ENCODE measurements at regions not wholly inside any gene's neighbourhood (a gene's known extent, or its start where the extent isn't known, plus 50 kb on each side); places are given as distances from the start of the nearest gene placed in this dataset.
"Not testable (repeated sequence)": the region's sequence is repeated elsewhere in the genome, so short reads cannot be mapped to it uniquely, and the experiment has no call there.

DNA sequence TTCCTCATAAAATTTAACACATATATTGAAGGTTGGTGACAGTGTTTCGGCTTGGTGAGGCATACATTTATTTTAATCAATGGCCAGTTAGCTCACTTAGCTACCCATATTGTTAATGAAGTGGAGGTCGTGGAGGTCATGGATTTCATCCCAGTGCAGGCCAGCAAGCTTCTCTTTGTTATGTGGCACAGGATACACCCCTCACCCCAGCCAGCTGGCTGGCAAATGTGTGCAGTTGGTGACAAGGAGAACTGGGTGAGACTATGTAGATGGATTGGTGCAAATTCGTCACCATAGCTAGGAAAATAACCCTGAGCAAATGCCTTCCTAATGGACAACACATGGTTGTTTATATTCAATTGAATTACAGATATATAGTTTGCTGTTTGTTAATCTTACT is 50.5 kb upstream of the FOXP2 start:
- DNase-seq = no peak

DNA sequence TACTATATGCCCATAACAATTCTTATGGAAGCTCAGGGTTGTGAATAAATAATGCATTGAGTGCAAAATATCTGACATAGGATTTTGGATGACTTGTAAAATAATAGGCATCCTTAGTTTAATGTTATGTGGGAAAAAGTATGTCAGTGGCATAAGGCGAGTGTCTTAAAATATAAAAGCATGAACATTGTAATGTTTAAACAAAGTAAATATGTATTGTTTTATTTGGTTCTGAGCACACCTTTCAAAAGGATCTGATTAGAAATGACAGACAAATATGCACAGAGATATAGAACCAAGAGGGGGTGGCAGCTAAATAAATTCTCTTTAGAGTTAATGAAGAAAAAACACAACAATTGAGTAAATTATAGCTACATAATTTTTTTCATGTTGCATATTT is 51.3 kb upstream of the FOXP2 start:
- no peak for DNase-seq

DNA sequence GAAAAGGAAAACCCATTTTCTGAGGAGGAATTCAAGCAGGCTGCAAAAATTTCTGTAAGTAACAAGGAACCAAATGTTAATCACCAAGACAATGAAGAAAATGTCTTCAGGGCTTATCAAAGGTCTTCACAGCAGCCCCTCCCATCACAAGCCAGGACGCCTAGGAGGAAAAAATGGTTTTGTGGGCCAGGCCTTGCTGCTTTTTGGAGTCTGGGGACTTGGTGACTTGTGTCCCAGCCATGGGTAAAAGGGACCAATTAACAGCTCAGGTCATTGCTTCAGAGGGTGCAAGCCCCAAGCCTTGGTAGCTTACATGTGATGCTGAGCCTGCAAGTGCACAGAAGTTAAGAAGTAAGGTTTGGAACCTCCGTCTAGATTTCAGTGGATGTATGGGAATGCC is 55.7 kb upstream of the FOXP2 start:
- DNase-seq = no peak

DNA sequence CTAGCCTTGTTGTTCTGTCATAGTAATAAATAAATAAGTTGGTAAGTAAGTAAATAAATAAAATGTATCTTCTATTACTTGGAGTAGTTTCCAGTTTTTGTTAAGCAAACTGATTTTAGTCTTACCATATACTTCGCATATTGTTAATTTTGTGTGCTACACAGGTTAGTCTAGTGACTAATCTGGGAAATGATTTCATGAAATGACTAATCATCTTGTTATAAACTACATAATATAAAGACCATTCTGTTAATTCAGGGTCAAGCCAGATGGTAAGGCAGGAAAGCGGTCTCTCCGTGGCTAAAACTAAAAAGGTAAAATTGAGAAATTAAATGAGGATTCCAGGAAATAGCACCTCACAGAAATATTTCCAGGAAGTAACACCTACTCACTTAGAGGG is 58.5 kb upstream of the FOXP2 start:
- DNase-seq = no peak

DNA sequence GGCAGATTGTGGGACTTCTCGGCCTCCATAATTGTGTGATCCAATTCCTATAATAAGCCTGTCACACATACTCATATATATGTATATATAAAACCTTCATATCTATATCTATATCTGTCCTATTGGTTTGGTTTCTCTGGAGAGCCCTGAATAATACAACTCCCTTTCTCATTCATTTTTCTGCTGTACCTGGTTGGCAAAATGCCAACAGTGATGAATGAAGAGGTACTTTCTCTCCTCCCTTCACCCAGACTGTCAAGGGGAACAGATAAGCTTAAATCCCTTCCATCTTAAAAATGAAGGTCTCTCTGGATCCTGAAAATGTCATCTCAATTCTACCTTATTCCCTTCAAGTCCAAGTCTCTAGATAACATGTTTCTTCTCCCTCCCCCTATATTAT is 60.3 kb upstream of the FOXP2 start:
- no peak for DNase-seq

DNA sequence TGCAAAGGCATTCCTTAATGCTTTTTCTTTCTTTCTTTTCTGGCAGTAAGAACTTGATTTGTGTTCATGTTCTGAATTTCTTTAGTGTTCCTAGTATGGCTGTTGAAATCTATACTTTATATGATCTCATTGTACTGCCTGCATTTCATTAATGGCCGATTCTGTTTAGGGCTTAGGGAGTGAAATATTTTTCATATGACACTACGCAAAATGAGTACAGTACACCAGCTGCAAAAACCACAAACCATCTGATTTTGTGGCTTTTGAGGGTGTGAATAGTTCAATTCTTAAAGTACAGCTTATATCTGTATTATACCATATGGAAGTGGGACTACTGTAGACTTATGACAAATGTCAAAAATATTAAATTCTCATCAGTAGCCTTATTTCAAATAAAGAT is 69.1 kb upstream of the FOXP2 start:
- DNase-seq = no peak

DNA sequence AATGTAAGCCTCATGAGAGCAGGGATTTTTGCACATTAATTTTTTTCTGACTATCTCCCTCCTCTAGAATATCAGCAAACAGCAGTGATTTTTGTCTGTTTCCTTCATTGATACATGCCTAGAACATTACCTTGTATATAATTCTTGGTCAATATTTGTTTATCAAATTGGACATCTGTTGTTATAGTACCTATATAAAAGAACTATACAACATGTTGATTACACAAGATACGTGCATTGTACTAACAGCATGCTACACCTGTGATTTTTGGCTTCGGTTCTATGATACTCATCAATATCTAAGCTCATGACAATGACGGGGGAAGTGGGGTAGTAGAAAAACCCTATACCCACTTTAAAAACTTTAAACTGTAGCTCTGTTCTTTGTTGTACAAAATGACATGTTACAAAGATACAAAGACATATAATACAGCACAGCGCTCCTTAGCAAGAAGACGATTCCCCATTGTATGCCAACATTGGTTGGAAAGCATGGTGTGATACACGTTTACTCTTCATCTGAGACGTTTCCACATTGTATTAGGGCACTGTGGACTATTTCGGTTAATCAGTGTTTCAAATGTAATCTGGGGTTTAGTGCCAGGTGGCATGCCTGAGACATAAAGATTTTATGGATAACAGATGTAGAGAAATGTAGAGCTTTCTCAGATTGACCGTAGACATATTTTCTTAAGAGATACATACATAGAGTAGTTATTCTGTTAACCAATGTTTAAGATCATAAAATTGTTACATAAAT is 70.5 kb upstream of the FOXP2 start:
- peak in 1 of 2 experiments; percentile 14 for DNase-seq

DNA sequence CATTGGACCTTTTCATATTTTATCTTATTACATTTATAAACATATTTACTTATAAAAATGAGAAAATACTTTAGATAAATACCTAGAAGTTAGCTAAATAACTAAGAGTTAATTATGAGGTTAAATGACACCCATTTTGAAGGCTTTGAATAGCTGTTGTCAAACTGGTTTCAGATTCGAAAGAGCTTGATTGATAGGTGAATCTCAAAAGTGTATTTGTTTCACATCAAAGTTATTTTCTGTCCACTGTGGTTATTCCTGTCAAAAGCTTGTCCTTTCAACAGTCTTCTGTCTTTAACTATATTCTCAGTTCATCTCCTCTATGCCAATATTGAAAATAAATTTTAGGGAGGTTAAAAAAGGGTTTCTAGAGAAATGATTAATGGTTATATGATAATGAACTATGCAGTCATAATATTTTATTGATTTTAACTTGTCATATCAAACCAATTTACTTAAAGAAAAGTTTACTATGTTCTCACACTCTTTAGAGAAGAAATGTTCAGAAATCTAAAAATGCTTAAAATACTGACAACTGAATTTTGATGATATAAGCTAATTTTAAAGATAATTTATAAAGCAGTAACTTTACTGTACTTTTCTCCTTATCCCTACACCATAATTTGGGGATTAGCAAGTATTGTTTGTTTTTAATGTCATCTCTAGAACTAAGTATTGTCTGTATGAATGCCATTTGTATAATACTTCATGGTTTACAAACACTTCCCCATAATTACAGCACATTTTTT is 72.0 kb upstream of the FOXP2 start:
- no peak for DNase-seq

DNA sequence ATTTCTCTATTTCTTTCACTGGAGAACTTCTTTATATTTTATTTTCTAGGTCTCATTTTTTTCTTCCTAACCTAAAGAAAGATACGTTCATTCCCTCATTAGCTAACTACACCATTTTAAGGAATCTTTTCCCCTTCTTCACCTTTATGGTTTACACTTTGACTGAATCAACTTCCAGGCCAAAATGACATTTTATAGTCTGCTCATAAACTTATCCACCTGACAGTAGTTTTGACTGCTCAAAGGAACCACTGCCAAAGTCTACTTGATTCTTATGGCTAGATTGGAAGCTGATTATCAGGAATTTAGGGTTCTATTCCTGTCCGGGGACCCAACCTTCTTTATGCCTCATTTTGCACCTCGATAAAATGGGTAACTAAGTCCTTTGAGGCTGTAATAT is 73.0 kb upstream of the FOXP2 start:
- DNase-seq = no peak

DNA sequence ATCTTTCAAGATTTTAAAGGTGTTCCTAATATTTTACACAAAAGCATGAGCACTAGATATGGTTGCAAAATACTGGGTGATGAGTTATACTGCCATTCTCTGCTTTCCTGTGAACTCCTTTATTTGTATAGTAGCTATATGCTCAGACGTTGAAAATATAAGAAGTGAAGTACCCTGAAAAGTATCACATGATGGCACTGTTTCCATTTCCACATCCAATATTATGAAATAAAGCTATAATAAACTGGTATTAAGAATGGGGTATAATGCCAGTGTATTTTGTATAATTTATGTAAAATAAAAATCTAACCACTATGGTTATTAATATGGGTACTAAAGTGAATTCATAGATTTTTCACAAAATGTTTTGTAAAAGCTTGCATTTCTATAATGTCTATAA is 79.6 kb upstream of the FOXP2 start:
- no peak for DNase-seq

DNA sequence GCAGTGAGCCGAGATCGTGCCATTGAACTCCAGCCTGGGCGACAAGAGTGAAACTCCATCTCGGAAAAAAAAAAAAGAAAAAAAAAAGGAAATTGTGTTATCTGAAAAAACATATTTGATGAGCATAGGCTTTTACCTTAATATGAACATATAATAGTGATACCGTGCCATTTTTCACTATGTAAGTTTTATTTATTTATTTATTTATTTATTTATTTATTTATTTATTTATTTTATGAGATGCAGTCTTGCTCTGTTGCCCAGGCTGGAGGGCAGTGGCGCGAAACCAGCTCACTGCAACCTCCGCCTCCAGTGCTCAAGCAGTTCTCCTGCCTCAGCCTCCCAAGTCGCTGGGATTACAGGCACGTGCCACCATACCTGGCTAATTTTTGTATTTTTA is 85.2 kb upstream of the FOXP2 start:
- not testable (repeated sequence) for DNase-seq

DNA sequence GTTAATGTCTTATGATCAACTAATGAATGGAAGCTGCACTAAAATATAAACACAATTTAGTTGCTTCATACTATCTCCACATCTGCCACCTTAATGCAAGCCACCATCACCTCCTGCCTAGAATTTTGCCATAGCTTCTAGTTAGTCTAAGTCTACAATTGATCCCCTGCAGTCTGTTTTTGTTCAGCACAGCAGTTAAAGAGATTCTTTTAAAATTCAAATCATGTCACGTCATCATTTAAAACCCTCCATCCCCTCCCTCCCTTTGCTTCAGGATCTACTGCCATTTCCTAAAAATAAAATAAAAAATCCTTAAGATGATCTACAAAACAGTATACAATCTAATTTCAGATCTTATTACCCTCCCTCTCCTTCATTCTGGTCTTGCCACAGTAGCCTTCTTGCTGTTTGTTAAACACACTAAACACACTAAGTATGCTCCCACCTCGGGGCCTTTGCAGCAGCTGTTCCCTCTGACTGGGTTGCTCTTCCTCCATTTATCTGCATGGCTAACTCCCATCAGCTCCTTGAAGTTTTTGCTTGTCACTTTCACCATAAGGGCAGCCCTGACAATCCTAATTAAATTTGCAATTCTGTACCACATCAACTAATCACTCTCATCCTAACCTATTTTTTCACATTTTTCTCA is 97.0 kb upstream of the FOXP2 start:
- no peak for DNase-seq

DNA sequence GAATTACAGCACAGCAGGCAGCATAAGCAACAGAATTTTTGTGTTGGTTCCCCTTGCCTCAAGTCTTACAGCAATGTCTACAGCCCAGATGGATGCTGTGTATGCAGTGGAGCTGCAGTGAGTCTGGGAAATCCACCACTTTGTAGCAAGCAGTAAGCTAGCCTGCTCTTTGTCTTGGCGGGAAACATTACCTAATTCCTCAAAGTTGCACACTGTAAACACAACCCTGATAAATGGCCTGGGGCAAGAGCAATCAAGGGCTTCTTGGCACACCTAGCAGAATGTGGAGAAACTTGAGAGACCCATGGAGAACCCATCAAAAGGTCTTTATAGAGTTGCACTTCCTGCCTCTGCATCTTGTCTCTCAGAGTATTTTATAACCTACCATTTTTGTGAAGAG is 102.0 kb upstream of the FOXP2 start:
- DNase-seq = no peak

DNA sequence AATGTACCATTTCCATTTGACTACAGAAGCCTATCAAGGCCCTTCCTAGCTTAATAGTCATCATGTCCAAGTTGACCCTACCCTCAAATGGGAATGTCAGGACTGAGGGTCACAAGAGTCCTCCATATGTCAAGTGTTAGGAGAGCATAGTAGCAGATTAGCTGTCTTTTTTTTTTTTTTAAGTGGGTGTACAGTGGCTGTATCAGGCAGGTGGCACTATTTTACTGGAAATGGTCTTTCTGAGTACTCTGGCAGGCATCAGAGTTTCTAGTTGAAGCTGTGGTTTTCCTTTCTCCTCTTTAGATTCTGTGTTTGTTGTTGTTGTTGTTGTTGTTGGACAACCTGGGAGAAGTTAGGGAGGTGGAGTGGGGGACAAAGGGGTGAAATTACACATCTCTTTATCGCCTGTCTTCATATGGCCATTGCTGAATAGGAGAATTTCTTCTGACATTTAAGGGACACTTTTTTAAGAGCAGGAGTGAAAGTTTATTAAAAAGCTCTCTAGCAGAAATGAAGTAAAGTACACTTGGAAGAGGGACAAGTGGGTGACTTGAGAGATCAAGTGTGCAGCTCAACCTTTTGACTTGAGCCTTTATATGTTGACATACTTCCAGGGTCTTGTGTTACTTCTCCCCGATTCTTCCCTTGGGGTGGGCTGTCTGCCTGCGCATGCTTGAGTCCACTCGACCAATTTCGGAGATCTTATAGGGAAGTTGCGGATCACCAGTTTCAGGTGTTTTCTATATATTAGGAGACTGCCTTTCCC is 104.1 kb upstream of the FOXP2 start:
- peak in 1 of 2 experiments; percentile 30 for DNase-seq

DNA sequence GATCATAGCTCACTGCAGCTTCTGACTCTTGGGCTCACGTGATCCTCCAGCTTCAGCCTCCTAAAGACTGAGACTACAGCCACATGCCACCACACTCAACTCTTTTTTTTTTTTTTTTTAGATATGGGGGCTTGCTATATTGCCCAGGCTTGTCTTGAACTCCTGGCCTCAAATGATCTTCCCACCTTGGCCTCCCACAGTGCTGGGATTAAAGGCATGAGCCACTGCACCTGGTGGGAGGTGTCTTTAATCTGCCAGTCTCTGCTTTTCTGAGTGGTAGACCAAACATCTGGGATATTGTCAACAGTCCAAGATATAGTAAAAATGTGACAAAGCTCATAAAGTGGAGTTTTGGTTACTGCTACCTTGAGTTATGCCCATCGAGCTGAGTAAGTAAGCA is 104.9 kb upstream of the FOXP2 start:
- DNase-seq = no peak

DNA sequence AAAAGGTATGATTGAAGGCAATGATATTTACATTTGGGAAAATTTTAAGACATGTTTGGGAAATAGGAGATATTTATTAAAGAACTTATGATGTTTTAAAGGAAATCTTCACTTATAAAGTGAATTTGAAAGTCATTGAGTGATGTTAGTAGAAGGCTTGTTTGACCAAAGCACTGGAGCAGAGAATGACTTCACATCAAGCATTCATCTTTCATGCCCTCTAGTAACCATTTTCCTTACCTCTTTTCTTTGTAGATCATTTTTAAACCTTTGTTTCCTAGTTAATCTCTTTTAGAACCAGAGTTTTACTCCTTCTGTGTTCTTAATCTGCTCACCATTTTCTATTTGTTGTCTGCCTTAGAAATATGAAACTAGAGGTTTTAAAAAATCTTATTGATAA is 111.3 kb upstream of the FOXP2 start:
- no peak for DNase-seq

DNA sequence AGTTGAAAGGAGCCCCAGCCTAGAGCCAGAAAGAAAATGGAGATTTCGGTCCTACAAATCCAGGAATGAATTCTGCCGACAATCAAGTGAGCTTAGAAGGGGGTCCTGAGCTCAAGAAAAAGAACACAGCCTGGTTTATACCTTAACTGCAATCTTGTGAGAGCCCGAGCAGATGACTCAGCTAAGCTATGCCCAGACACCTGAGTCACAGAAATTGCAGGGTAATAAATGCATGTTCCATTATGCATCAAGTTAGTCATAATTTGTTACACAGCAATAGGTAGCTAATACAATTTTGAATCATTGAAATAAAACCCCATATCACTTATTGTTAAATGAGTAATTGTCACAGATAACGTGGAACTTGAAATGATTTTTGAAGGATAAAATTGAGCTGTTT is 111.8 kb upstream of the FOXP2 start:
- DNase-seq = no peak

DNA sequence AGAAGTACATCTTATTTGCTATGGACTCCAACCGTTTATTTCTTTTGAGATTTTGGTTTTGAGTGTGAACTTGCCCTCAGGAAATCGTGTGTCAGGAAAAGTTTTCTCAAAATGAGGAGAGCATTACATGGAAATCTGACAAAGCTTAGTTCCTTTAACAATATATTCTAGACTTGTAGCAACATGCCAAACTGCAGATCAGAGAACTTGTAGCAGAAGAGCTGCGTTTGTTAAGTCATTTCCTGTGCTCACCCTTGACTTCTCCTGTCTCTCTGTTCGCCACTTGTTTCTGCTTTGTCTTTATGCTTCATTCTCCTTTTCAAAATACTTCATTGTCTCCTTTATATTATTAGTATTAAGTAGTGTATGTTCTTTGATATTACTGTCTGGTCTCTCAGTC is 116.6 kb upstream of the FOXP2 start:
- DNase-seq = no peak

DNA sequence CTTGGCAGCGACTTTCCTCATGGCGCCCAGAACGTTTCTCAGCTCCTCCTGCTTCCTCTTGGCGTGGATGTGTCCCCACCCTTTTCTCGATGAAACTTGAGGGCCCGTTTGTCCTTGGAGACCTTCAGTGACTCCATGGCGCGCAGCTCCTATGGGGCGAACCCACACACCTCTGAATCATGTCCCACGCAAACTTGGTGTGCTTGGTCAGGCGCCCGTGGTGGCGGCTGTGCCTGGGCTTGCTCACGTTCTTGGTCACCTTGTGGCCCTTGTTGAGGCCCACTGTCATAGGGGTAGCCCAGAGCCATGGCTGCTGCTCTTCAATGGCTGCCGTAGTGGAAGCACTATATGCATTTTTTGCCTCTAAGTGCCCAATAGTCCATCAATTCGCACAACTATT is 117.5 kb upstream of the FOXP2 start:
- DNase-seq = no peak

DNA sequence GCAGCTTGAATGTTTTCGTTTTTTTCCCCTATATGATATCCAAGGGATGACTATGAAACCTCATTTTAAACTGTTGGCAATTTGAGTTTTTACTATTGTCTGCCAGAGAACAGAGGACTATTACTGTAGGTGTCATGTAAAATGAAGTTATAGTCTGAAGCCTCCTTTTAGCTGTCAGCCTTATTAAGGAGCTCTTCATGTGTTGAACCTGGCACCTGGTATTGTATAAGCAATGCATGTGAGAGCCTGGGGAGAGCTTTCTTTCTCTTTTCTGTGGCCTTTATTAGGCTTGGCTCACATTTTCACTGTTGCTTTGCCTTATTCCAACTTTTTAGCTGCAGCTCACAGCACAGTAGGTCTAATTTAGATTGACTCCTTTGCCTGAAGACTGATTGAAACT is 119.1 kb upstream of the FOXP2 start:
- no peak for DNase-seq

DNA sequence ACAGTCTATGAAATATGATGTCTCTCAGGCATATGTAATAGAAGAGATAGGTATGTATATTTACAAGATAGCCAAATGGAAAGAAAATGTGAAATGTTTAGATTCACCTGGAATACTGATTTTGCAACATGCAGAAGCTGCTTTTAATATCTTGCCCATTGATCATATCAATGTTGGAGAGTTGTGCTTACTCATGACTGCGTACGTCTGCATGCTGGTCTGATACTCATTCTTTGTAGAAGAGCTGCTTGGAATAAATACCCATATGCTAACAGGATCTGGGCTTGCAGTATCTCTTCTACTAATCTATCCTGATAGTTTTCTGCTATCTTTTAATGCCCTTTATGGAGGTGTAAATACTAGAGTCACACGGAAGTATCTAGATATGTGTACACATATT is 120.6 kb upstream of the FOXP2 start:
- no peak for DNase-seq

DNA sequence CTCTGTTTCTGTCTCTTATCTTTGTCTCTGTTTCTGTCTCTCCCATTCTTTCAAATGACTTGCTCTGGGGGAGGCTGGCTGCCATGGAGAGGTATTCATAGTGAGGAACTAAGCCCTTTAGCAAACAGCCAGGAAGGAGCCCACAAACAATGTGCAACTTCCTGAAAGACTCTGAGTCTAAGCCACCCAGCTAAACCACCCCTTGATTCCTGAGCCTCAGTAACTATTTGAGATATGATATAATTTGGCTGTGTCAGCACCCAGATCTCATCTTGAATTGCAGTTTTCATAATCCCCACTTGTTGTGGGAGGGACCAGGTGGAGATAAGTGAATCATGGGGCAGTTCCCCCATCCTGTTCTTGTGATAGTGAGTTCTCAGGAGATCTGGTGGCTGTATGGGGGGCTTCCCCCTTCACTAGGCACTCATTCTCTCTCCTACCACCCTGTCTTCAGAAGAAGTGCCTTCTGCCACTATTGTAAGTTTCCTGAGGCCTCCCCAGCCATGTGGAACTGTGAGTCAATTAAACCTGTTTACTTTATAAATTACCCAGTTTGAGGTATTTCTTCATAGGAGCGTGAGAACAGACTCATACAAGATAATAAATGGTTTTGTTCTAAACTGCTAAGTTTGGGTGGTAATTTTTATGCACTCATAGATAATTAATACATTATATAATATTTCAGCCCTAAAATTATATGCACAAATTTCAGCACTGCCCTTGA is 121.2 kb upstream of the FOXP2 start:
- no peak for DNase-seq

DNA sequence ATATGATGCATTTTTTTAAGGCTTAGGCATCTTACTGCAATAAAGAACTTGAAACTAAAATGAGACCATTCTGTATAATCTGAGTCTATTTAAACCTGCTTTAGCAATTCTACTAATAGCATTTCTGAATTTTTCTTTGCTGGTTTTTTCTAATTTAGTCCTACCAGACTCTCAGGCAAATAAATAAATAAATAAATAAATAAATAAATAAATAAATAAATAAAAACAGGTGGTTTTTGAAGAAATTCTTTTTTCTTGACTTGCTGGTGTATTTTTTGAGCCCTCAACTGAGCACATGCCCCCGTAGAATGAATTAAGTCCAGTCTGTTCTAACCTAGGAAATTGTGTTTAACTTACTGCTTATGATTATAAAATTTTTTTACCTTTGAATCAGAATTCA is 134.7 kb upstream of the FOXP2 start:
- DNase-seq = no peak
